Astrocyte (in vitro differentiated cells and primary cell): ENCODE measurements at regions not wholly inside any gene's neighbourhood (a gene's known extent, or its start where the extent isn't known, plus 50 kb on each side); places are given as distances from the start of the nearest gene placed in this dataset.

Experiments used
- DNase-seq: peaks from one replicate; pipeline ENCODE4 v3.0.0-alpha.2; 2010; ENCODE audit warnings: low read depth
- FAIRE-seq: peaks from 2 replicates; lab custom pipeline; 2011; peaks lifted over from hg19 to GRCh38; lab: Jason Lieb, UNC
- H2AFZ ChIP-seq: 2 replicates; pipeline ENCODE4 v1.6.0; 2012; ENCODE audit warnings: low read depth, low read length, inconsistent platforms
- H3K27ac ChIP-seq: 2 replicates; pipeline ENCODE4 v1.5.1; 2011; ENCODE audit warnings: low read depth, low read length, inconsistent platforms
- H3K27me3 ChIP-seq: 2 replicates; pipeline ENCODE4 v1.6.0; 2011; ENCODE audit warnings: low read length, inconsistent platforms; ENCODE audit not compliant: insufficient read depth
- H3K36me3 ChIP-seq: 2 replicates; pipeline ENCODE4 v1.5.1; 2011; ENCODE audit warnings: low read length, inconsistent platforms; ENCODE audit not compliant: insufficient read depth
- H3K4me1 ChIP-seq: 2 replicates; pipeline ENCODE4 v1.5.1; 2011; ENCODE audit warnings: low read length, inconsistent platforms; ENCODE audit not compliant: insufficient read depth
- H3K4me2 ChIP-seq: 2 replicates; pipeline ENCODE4 v1.6.0; 2012; ENCODE audit warnings: low read length, inconsistent platforms
- H3K4me3 ChIP-seq: 2 replicates; pipeline ENCODE4 v1.5.1; 2011; ENCODE audit warnings: low read depth, mild to moderate bottlenecking, low read length, inconsistent platforms; ENCODE audit not compliant: insufficient read depth
- H3K79me2 ChIP-seq: 2 replicates; pipeline ENCODE4 v1.6.0; 2012; ENCODE audit warnings: mild to moderate bottlenecking, low read length, inconsistent platforms; ENCODE audit not compliant: insufficient read depth
- H3K9ac ChIP-seq: 2 replicates; pipeline ENCODE4 v1.6.0; 2012; ENCODE audit warnings: mild to moderate bottlenecking, low read length, inconsistent platforms
- H3K9me3 ChIP-seq: 2 replicates; pipeline ENCODE4 v1.5.1; 2012; ENCODE audit warnings: low read depth, mild to moderate bottlenecking, low read length, inconsistent platforms; ENCODE audit not compliant: insufficient read depth
- H4K20me1 ChIP-seq: 2 replicates; pipeline ENCODE4 v1.6.0; 2012; ENCODE audit warnings: low read length, inconsistent platforms; ENCODE audit not compliant: insufficient read depth
- H3K27ac Mint-ChIP-seq: one replicate; pipeline ENCODE4 v1.8.0; 2021; ENCODE audit warnings: mild to moderate bottlenecking, mixed read lengths; ENCODE audit not compliant: unreplicated experiment
- H3K27me3 Mint-ChIP-seq: one replicate; pipeline ENCODE4 v1.8.0; 2021; ENCODE audit warnings: low read depth, mixed read lengths; ENCODE audit not compliant: unreplicated experiment
- H3K36me3 Mint-ChIP-seq: one replicate; pipeline ENCODE4 v1.8.0; 2021; ENCODE audit warnings: low read depth, mixed read lengths; ENCODE audit not compliant: unreplicated experiment
- H3K4me1 Mint-ChIP-seq: one replicate; pipeline ENCODE4 v1.8.0; 2021; ENCODE audit warnings: low read depth, mixed read lengths; ENCODE audit not compliant: unreplicated experiment
- H3K4me3 Mint-ChIP-seq: one replicate; pipeline ENCODE4 v1.8.0; 2021; ENCODE audit warnings: mild to moderate bottlenecking, moderate library complexity, mixed read lengths; ENCODE audit not compliant: unreplicated experiment
- H3K9me3 Mint-ChIP-seq: one replicate; pipeline ENCODE4 v1.8.0; 2021; ENCODE audit warnings: mild to moderate bottlenecking, mixed read lengths; ENCODE audit not compliant: unreplicated experiment
- CTCF ChIP-seq: IDR thresholded peaks from 2 replicates; pipeline ENCODE4 v1.5.1; 2011; ENCODE audit warnings: low read depth, mild to moderate bottlenecking, inconsistent platforms, low read length, moderate library complexity; ENCODE audit not compliant: insufficient read depth
- EZH2 ChIP-seq: IDR thresholded peaks from 2 replicates; pipeline ENCODE4 v1.6.1; 2012; ENCODE audit warnings: mild to moderate bottlenecking, low read length, inconsistent platforms; ENCODE audit not compliant: insufficient read depth

- Mint-ChIP-seq H3K4me3 (no peak overlapping the region), H3K27ac (no peak overlapping the region), H3K4me1 (no peaks in the 10 kb centered on the region), H3K9me3 (peaks cover 14% of the 10 kb centered on the region), H3K36me3 (no peaks in the 10 kb centered on the region), H3K27me3 (no peaks in the 10 kb centered on the region)
- Histone ChIP-seq H3K9me3 (no peaks in the 10 kb centered on the region), H3K27ac (no peak overlapping the region), H3K27me3 (no peaks in the 10 kb centered on the region), H3K79me2 (no peaks in the 10 kb centered on the region), H2AFZ (no peak overlapping the region), H3K9ac (no peak overlapping the region), H3K36me3 (no peaks in the 10 kb centered on the region), H3K4me3 (no peak overlapping the region), H3K4me1 (no peaks in the 10 kb centered on the region), H3K4me2 (no peak overlapping the region), H4K20me1 (no peaks in the 10 kb centered on the region)
- TF ChIP-seq EZH2 (no peak), CTCF (no peak)
- DNase-seq (no peak), FAIRE-seq (no peak)
Observed at GRCh38 chr2:226088366-226088674, 688.8 kb downstream of the NYAP2 start.

GRCh38 chr2:226087505-226088365 lies 688.2 kb downstream of the NYAP2 start:
- Histone ChIP-seq H4K20me1 (no peaks in the 10 kb centered on the region), H3K27me3 (no peaks in the 10 kb centered on the region), H3K9me3 (no peaks in the 10 kb centered on the region), H3K4me1 (no peaks in the 10 kb centered on the region), H2AFZ (no peak overlapping the region), H3K27ac (no peak overlapping the region), H3K79me2 (no peaks in the 10 kb centered on the region), H3K36me3 (no peaks in the 10 kb centered on the region), H3K9ac (no peak overlapping the region), H3K4me2 (no peak overlapping the region), H3K4me3 (no peak overlapping the region)
- TF ChIP-seq EZH2 (no peak), CTCF (no peak)
- DNase-seq (no peak), FAIRE-seq (no peak)
- H3K9me3 Mint-ChIP-seq: peaks cover 9% of the 10 kb centered on the region
- no peak overlapping the region for H3K27ac Mint-ChIP-seq
- no peak overlapping the region for H3K4me3 Mint-ChIP-seq
- no peaks in the 10 kb centered on the region for H3K27me3 Mint-ChIP-seq
- H3K36me3 Mint-ChIP-seq: no peaks in the 10 kb centered on the region
- no peaks in the 10 kb centered on the region for H3K4me1 Mint-ChIP-seq

- H3K9me3 Mint-ChIP-seq: peaks cover 6% of the 10 kb centered on the region
- H3K36me3 Mint-ChIP-seq: no peaks in the 10 kb centered on the region
- no peak overlapping the region for H2AFZ ChIP-seq
- no peaks in the 10 kb centered on the region for H3K4me1 ChIP-seq
- TF ChIP-seq CTCF: no peak
- no peak for TF ChIP-seq EZH2
- H3K27me3 Mint-ChIP-seq: no peaks in the 10 kb centered on the region
- H3K36me3 ChIP-seq: no peaks in the 10 kb centered on the region
- no peak overlapping the region for H3K4me3 ChIP-seq
- DNase-seq (no peak), FAIRE-seq (no peak)
- no peaks in the 10 kb centered on the region for H3K27me3 ChIP-seq
- H3K27ac Mint-ChIP-seq: no peak overlapping the region
- no peaks in the 10 kb centered on the region for H3K79me2 ChIP-seq
- no peak overlapping the region for H3K9ac ChIP-seq
- no peaks in the 10 kb centered on the region for H3K9me3 ChIP-seq
- H3K27ac ChIP-seq: no peak overlapping the region
- no peaks in the 10 kb centered on the region for H3K4me1 Mint-ChIP-seq
- H3K4me3 Mint-ChIP-seq: no peak overlapping the region
- H4K20me1 ChIP-seq: no peaks in the 10 kb centered on the region
- no peak overlapping the region for H3K4me2 ChIP-seq
Observed at GRCh38 chr2:226087051-226087450, 687.5 kb downstream of the NYAP2 start.
